ENCODE measurements at regions not wholly inside any gene's neighbourhood (a gene's known extent, or its start where the extent isn't known, plus 50 kb on each side); places are given as distances from the start of the nearest gene placed in this dataset.

DNA sequence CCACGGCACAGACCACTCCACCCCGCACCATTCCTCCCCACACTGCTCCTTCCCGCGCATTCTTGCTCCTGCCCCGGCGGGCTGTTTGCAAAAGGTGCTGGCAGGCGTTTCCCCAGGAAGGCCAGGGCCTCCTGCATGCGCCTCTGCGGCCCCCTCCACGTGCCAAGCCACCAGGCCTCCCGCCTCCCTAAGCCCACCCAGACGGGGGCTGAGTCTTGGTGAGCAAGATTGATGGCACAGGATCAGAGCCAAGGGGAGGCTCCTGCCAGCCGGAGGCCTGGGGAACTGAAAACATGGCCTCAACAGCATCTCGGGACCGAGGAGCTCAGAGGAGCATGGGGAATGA is 328.3 kb upstream of the DIO3 start:
- Histone ChIP-seq H3K27me3 (no peaks in the 10 kb centered on the region), H3K4me1 (no peaks in the 10 kb centered on the region), H3K4me3 (no peak overlapping the region), H3K27ac (no peak overlapping the region), H3K9me3 (no peaks in the 10 kb centered on the region), H3K36me3 (no peaks in the 10 kb centered on the region)
- intact Hi-C loops (cut with DNase I) = no loop called here
- no peak for DNase-seq
- TF ChIP-seq, protein P1, sequence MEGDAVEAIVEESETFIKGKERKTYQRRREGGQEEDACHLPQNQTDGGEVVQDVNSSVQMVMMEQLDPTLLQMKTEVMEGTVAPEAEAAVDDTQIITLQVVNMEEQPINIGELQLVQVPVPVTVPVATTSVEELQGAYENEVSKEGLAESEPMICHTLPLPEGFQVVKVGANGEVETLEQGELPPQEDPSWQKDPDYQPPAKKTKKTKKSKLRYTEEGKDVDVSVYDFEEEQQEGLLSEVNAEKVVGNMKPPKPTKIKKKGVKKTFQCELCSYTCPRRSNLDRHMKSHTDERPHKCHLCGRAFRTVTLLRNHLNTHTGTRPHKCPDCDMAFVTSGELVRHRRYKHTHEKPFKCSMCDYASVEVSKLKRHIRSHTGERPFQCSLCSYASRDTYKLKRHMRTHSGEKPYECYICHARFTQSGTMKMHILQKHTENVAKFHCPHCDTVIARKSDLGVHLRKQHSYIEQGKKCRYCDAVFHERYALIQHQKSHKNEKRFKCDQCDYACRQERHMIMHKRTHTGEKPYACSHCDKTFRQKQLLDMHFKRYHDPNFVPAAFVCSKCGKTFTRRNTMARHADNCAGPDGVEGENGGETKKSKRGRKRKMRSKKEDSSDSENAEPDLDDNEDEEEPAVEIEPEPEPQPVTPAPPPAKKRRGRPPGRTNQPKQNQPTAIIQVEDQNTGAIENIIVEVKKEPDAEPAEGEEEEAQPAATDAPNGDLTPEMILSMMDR (IDR thresholded peaks at IDR 0.05) = no peak
- no peak for ATAC-seq

DNA sequence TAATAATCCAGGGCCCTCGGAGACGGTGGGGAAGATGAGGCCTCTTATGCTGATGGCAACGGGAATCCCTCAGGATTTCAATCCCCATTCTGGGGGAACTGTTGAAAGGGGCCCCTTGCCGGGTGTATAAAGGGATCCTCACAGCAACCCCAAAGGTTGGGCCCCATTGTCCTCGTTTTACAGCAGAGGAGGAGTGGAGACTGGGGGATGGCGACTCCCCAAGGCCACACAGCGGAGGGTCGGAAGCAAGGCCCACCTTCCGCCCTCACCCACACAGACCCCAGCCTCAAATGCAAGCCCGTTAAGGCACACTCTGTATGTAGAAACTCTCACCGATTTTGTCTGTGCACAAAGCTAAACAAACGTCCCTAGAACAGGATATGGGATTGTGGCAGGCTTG is 327.9 kb upstream of the DIO3 start:
- H3K4me1 ChIP-seq = no peaks in the 10 kb centered on the region
- H3K27ac ChIP-seq = no peak overlapping the region
- no peaks in the 10 kb centered on the region for H3K27me3 ChIP-seq
- ATAC-seq = no peak
- H3K36me3 ChIP-seq = no peaks in the 10 kb centered on the region
- TF ChIP-seq, protein P1 (IDR thresholded peaks at IDR 0.05) = no peak
- intact Hi-C loops (cut with DNase I) = no loop called here
- no peak overlapping the region for H3K4me3 ChIP-seq
- H3K9me3 ChIP-seq = no peaks in the 10 kb centered on the region
- no peak for DNase-seq

DNA sequence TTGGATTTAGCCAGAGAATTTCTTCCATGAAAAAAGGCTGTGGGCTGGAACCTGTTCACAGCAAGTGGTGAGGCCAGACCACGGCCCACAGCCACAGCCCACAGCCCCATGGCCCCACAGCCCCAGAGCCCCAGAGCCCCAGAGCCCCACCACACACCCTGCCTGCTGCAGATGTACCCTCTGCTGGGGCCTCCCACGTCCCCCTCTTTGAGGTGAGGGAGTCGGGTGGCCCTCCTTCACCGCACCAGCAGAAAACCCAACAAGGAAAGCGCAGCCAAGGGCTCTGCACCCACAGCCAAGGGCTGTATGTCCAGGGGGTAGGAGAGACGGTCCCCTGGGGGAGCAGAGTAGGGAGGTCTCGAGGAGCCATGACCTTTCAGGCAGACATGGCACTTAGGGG is 327.5 kb upstream of the DIO3 start:
- Histone ChIP-seq H3K4me3 (no peak overlapping the region), H3K9me3 (no peaks in the 10 kb centered on the region), H3K36me3 (no peaks in the 10 kb centered on the region), H3K4me1 (no peaks in the 10 kb centered on the region), H3K27me3 (no peaks in the 10 kb centered on the region), H3K27ac (no peak overlapping the region)
- no peak for DNase-seq
- intact Hi-C loops (cut with DNase I) = no loop called here
- no peak for ATAC-seq
- TF ChIP-seq, protein P1 (IDR thresholded peaks at IDR 0.05) = no peak

DNA sequence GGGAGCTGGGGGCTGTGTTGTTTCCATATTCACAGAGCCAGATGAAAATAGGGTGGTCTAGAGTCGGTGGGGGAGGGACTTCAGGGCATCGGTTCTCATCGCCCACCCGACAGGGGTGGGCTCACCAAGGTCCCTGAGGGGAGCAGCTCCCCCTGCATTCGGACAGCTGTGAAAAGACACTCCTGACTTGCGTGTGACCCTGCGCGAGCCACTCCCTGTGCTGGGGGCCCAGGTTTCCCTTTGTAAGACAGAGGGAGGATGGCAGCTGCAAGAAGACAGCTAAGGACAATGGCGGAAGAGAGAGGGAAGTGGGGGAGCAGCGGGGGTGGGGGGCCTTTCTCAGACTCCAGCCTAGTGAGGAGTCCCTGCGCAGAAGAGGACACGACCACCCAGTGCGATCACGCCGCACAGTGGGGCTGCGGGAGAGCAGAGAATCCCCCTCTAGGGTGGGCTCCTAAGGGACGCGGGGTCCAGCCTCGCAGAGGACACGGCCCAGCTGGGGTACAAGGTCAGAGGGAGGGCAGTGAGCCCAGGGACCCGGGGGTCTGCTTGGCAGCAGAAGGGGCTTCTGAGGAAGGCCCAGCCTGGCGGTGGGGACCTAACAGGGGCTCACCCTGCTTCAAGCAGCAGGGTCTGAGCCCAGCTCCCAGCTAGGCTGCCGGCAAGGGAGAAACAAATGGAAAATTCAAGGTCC is 326.9 kb upstream of the DIO3 start:
- DNase-seq (peak; percentile 58), ATAC-seq (no peak)
- Histone ChIP-seq H3K9me3 (no peaks in the 10 kb centered on the region), H3K4me3 (no peak overlapping the region), H3K27me3 (no peaks in the 10 kb centered on the region), H3K36me3 (no peaks in the 10 kb centered on the region), H3K27ac (no peak overlapping the region), H3K4me1 (no peaks in the 10 kb centered on the region)
- TF ChIP-seq, protein P1 (IDR thresholded peaks at IDR 0.05) = no peak
- intact Hi-C loops (cut with DNase I) = no loop called here

DNA sequence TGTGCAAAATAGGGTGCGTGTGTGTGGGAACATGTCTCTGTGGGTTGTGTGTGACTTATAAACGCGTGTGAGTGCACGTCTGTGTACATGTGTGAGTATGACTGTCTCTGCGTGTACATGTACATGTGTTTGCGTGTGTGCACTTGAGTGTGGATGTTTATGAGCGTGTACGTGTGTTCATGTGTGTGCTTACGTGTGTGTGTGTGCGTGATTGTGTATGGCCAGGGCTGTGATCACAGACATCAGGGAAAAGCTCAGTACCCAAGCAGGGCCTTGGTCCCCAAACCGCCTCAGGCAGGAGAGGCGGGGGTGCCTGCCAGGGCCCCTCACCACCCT is 326.3 kb upstream of the DIO3 start:
- intact Hi-C loops (cut with DNase I) = no loop called here
- TF ChIP-seq, protein P1 (IDR thresholded peaks at IDR 0.05) = no peak
- no peaks in the 10 kb centered on the region for H3K36me3 ChIP-seq
- ATAC-seq (no peak), DNase-seq (no peak)
- H3K4me3 ChIP-seq = no peak overlapping the region
- H3K4me1 ChIP-seq = no peaks in the 10 kb centered on the region
- H3K9me3 ChIP-seq = no peaks in the 10 kb centered on the region
- H3K27ac ChIP-seq = no peak overlapping the region
- no peaks in the 10 kb centered on the region for H3K27me3 ChIP-seq

All from upper lobe of right lung (tissue), 1 donor.